ENCODE measurements at regions not wholly inside any gene's neighbourhood (a gene's known extent, or its start where the extent isn't known, plus 50 kb on each side); places are given as distances from the start of the nearest gene placed in this dataset.

GRCh38 chr9:754150-754931 lies 87.2 kb upstream of the DMRT1 start (continued):
- TF ChIP-seq EP300 (IDR thresholded peaks at IDR 0.05; ENCODE audit: borderline replicate concordance in 1 of 2, low read depth in 2 of 2, low read length in 2 of 2) = no peak
- no peak for TF ChIP-seq HDAC2 (IDR thresholded peaks at IDR 0.05; ENCODE audit: borderline replicate concordance in 1 of 2, low read depth in 2 of 2, low read length in 2 of 2)
- no peak for TF ChIP-seq KDM5A (IDR thresholded peaks at IDR 0.05; ENCODE audit: low read length)
- no peak for TF ChIP-seq TCF12 (IDR thresholded peaks at IDR 0.05; ENCODE audit: low read depth, low read length)
- TF ChIP-seq SP1 (IDR thresholded peaks at IDR 0.05; ENCODE audit: low read depth, low read length) = no peak
- no peak for TF ChIP-seq TAF1 (IDR thresholded peaks at IDR 0.05; ENCODE audit: low read depth, low read length)

Data from H1 (cell line).